ENCODE measurements at regions not wholly inside any gene's neighbourhood (a gene's known extent, or its start where the extent isn't known, plus 50 kb on each side); places are given as distances from the start of the nearest gene placed in this dataset.
"Not testable (repeated sequence)": the region's sequence is repeated elsewhere in the genome, so short reads cannot be mapped to it uniquely, and the experiment has no call there.

GRCh38 chr11:86861810-86862209, 61.5 kb downstream of the PRSS23 start:
- DNase-seq, result no peak

- DNase-seq, result no peak
Measured at GRCh38 chr11:86863476-86863875, 63.1 kb downstream of the PRSS23 start.

DNA sequence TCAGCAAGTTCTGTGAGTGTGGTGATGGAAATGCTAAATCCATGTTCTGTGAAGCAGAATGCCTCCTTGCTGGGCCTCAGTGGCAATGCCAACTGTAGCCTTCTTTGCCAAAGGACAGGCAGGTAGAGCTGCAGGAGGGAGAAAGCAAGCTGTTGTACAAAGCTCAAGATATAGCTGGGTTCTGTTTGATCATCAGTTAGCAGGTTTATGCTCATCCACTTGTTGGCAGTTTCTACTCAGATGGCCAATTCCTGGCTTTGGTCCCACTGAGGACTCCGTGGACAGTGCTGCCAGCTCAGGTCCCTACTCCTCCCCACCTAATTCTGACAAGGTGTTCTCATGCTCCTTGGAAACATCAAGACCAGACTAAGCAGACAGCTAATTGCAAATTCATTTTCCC, 65.1 kb downstream of the PRSS23 start:
- no peak for DNase-seq

GRCh38 chr11:86869531-86869930, 69.2 kb downstream of the PRSS23 start:
- DNase-seq, result no peak

DNA sequence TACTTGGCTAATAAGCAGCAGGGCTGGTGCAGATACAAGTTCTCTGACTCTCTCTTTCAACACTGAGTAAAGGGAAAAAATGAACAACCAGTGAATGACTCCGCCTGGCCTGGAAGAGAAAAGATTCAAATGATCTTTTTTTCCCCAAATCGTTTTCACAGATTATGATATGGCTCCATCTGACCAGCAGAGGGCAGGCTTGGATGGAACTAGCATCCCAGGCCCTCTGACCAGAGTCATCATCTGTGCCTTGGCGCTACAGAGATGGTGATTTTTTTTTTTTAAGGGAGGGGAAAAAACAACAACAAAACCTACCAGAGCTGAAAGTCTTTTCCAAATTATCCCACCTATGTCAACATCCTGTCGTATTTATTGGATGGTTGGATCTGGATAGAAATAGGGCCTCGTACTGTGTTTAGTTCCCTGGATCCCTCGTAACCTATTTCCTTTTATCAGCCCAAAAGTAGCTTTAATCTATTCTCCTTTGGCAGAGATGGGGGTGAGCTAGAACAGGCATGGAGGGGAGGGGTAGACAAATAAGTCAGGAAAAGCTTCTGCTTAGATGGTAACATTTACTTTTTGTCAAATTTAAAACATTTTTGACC, 69.7 kb downstream of the PRSS23 start:
- DNase-seq, result peak; percentile 63

DNA sequence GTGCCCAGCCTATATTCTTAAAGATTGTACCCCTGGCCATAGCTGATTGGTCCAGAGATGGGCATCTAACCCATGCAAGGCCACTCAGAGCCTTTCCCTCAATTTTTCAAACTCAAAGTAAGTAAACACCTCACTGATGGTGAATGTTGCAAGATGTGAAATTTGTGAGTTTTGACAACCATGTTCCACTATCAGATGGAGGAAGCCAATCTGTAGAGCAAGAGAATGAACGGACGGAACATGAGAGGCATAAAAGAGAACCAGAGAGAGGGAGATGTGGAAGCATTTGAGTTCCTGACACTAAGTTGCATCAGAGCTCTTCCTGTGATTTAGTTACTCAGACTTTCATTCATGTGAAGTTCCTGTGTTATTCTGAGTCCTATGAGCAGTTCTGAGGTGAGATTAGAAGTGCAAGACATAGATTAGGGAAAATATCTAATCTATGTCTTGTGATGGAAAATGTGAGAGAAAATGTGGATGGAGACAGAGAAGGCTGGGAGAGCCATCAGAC, 73.3 kb downstream of the PRSS23 start:
- no peak for DNase-seq

- DNase-seq, result peak; percentile 57
Measured at GRCh38 chr11:86874304-86875056, 74.1 kb downstream of the PRSS23 start.

- no peak for DNase-seq
Measured at GRCh38 chr11:86876716-86877234, 76.4 kb downstream of the PRSS23 start.

GRCh38 chr11:86877503-86877902, 77.2 kb downstream of the PRSS23 start:
- DNase-seq, result no peak

- not testable (repeated sequence) for DNase-seq
Measured at GRCh38 chr11:86879241-86879640, 76.0 kb downstream of the FZD4 start.

GRCh38 chr11:86885311-86885710, 69.9 kb downstream of the FZD4 start:
- DNase-seq, result no peak

GRCh38 chr11:86888164-86889000, 66.8 kb downstream of the FZD4 start:
- peak; percentile 85 for DNase-seq

DNA sequence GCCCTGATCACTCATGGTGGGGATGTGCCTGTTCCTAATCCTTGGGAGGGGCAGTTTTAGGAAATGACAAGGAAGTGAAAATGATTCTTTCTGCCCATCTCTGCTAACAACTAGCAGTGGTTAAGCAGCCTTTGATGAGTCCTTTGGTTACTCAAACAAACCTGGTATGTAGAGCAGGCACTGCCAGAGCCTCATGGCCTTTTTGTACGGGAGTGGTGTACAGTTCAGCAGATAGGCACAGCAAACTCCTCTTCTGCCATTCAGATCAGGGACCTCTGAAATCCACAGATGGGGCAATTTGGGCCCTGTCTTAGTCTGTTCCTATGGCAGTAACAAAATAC, 66.2 kb downstream of the FZD4 start:
- DNase-seq, result no peak

GRCh38 chr11:86891036-86891435, 64.2 kb downstream of the FZD4 start:
- no peak for DNase-seq

DNA sequence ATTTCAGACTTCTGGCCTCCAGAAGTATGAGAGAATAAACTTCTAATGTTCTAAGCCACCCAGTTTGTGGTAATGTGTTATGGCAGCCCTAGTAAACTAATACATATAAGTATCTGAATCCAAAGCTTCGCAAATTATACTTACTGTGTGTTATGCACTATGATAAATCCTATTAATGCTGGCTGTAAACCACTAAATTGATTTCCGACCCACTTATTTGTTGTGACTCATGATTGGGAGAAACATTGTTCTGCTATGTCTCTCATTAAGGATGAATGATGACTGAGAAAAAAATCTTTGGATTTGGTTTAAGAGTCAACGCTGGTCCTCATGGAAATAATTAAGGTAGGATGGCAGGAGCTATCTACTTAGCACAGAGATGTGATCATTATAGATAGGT, 62.0 kb downstream of the FZD4 start:
- no peak for DNase-seq
